GM23338 (cell line): ENCODE measurements at regions not wholly inside any gene's neighbourhood (a gene's known extent, or its start where the extent isn't known, plus 50 kb on each side); places are given as distances from the start of the nearest gene placed in this dataset.

Source experiments
- ATAC-seq: fragments of 200-7000 bp; cut with Tn5 transposase; 3 replicates; pipeline ENCODE4 v1.9.1; 2020
- DNase-seq: peaks from one replicate; pipeline ENCODE4 v3.0.0-alpha.2; 2015; ENCODE audit warnings: low spot score
- H2AFZ ChIP-seq: fragments of 200-600 bp; sonication (generic); 2 replicates; pipeline ENCODE4 v1.8.0; 2016; ENCODE audit warnings: antibody characterized with exemption, mild to moderate bottlenecking, moderate library complexity
- H3F3A ChIP-seq: fragments of 200-600 bp; sonication (generic); replicated peaks from 2 replicates; pipeline ENCODE4 v1.8.0; 2017; ENCODE audit warnings: antibody characterized with exemption, mixed run types, low read depth
- H3K27ac ChIP-seq: fragments of 200-600 bp; sonication (generic); 2 replicates; pipeline ENCODE4 v1.6.1; 2016; ENCODE audit warnings: low read depth
- H3K27me3 ChIP-seq: fragments of 200-600 bp; sonication (generic); 2 replicates; pipeline ENCODE4 v1.8.0; 2016; ENCODE audit warnings: mild to moderate bottlenecking, mixed run types, moderate library complexity; ENCODE audit not compliant: insufficient read depth
- H3K36me3 ChIP-seq: fragments of 200-600 bp; sonication (generic); 2 replicates; pipeline ENCODE4 v1.8.0; 2016; ENCODE audit warnings: mild to moderate bottlenecking; ENCODE audit not compliant: insufficient read depth
- H3K4me1 ChIP-seq: fragments of 200-600 bp; sonication (generic); 2 replicates; pipeline ENCODE4 v1.8.0; 2016; ENCODE audit warnings: mild to moderate bottlenecking, moderate library complexity; ENCODE audit not compliant: insufficient read depth
- H3K4me2 ChIP-seq: fragments of 200-600 bp; sonication (generic); 2 replicates; pipeline ENCODE4 v1.7.1; 2017; ENCODE audit warnings: mixed run types
- H3K4me3 ChIP-seq: fragments of 200-600 bp; sonication (generic); 2 replicates; pipeline ENCODE4 v1.6.1; 2016; ENCODE audit warnings: mixed run types
- H3K79me2 ChIP-seq: fragments of 200-600 bp; sonication (generic); replicated peaks from 2 replicates; pipeline ENCODE4 v1.8.0; 2017; ENCODE audit warnings: mild to moderate bottlenecking; ENCODE audit not compliant: insufficient read depth
- H3K9me2 ChIP-seq: fragments of 200-600 bp; sonication (generic); 2 replicates; pipeline ENCODE4 v1.8.0; 2017; ENCODE audit not compliant: insufficient read depth
- H4K20me1 ChIP-seq: fragments of 200-600 bp; sonication (generic); replicated peaks from 2 replicates; pipeline ENCODE4 v1.8.0; 2017; ENCODE audit warnings: mild to moderate bottlenecking; ENCODE audit not compliant: insufficient read depth
- H3K27ac Mint-ChIP-seq: 2 replicates; pipeline ENCODE4 v1.8.0; 2020; ENCODE audit warnings: inconsistent platforms, mild to moderate bottlenecking, moderate library complexity, mixed read lengths
- H3K27me3 Mint-ChIP-seq: 3 replicates; pipeline ENCODE4 v1.8.0; 2022; ENCODE audit warnings: low read depth, mild to moderate bottlenecking, moderate library complexity, mixed read lengths, inconsistent platforms; ENCODE audit not compliant: insufficient read depth, poor library complexity
- H3K36me3 Mint-ChIP-seq: 3 replicates; pipeline ENCODE4 v1.8.0; 2021; ENCODE audit warnings: low read depth, mild to moderate bottlenecking, inconsistent platforms, moderate library complexity, mixed read lengths
- H3K4me1 Mint-ChIP-seq: 3 replicates; pipeline ENCODE4 v1.8.0; 2020; ENCODE audit warnings: mild to moderate bottlenecking, inconsistent platforms, mixed read lengths
- H3K4me3 Mint-ChIP-seq: 3 replicates; pipeline ENCODE4 v1.8.0; 2021; ENCODE audit warnings: moderate library complexity, mild to moderate bottlenecking, inconsistent platforms, mixed read lengths
- H3K9me3 Mint-ChIP-seq: 3 replicates; pipeline ENCODE4 v1.8.0; 2020; ENCODE audit warnings: moderate library complexity, mild to moderate bottlenecking, inconsistent platforms, mixed read lengths
- CREB1 ChIP-seq: fragments of 250-450 bp; sonication (Bioruptor Pico); IDR thresholded peaks from 2 replicates; pipeline ENCODE4 v1.5.0; 2020; ENCODE audit warnings: low read depth, mild to moderate bottlenecking, moderate library complexity
- CTCF ChIP-seq, 2 experiments: fragments of 200-600 bp in 1 of 2; sonication (generic) in 1 of 2; conservative IDR thresholded peaks; 2 replicates each; pipeline versions ENCODE4 v1.5.1 to v1.6.1; 2016 to 2017; ENCODE audit warnings: antibody characterized with exemption in 2 of 2, low read depth in 2 of 2, mild to moderate bottlenecking in 2 of 2, moderate library complexity in 1 of 2
- ETS1 ChIP-seq: IDR thresholded peaks from 2 replicates; pipeline ENCODE4 v1.6.1; 2016; ENCODE audit warnings: antibody characterized with exemption
- EZH2 ChIP-seq: fragments of 200-600 bp; sonication (generic); IDR thresholded peaks from one replicate; pipeline ENCODE4 v1.8.0; 2017; ENCODE audit warnings: antibody characterized with exemption, mild to moderate bottlenecking, low read depth; ENCODE audit not compliant: unreplicated experiment
- EZH2phosphoT487 ChIP-seq: fragments of 200-600 bp; sonication (generic); IDR thresholded peaks from one replicate; pipeline ENCODE4 v1.8.1; 2018; ENCODE audit warnings: antibody characterized with exemption; ENCODE audit not compliant: unreplicated experiment
- JUNB ChIP-seq: IDR thresholded peaks from one replicate; pipeline ENCODE4 v1.6.1; 2016; ENCODE audit warnings: antibody characterized with exemption; ENCODE audit not compliant: unreplicated experiment
- NANOG ChIP-seq: IDR thresholded peaks from 2 replicates; pipeline ENCODE4 v1.6.1; 2016; ENCODE audit warnings: antibody characterized with exemption, borderline replicate concordance
- POLR2AphosphoS5 ChIP-seq: IDR thresholded peaks from 2 replicates; pipeline ENCODE4 v1.6.1; 2016; ENCODE audit warnings: antibody characterized with exemption, low read depth
- REST ChIP-seq: IDR thresholded peaks from one replicate; pipeline ENCODE4 v1.6.1; 2018; ENCODE audit warnings: antibody characterized with exemption; ENCODE audit not compliant: unreplicated experiment
- STAT1 ChIP-seq: IDR thresholded peaks from one replicate; pipeline ENCODE4 v1.6.1; 2016; ENCODE audit warnings: antibody characterized with exemption; ENCODE audit not compliant: unreplicated experiment
- ZNF114 ChIP-seq: fragments of 250-450 bp; sonication (Bioruptor Pico); IDR thresholded peaks from 2 replicates; pipeline ENCODE4 v1.5.0; 2020; ENCODE audit warnings: mild to moderate bottlenecking, moderate library complexity
- ZNF331 ChIP-seq: fragments of 250-450 bp; sonication (Bioruptor Pico); IDR thresholded peaks from 2 replicates; pipeline ENCODE4 v1.5.0; 2020; ENCODE audit warnings: low read depth, mild to moderate bottlenecking, moderate library complexity
- ZNF462 ChIP-seq: fragments of 250-450 bp; sonication (Bioruptor Pico); IDR thresholded peaks from 2 replicates; pipeline ENCODE4 v1.5.0; 2020; ENCODE audit warnings: mild to moderate bottlenecking, moderate library complexity

GRCh38 chr3:182268711-182269110 lies 524.6 kb upstream of the ATP11B start:
- H3K79me2 ChIP-seq: no peaks in the 10 kb centered on the region
- ATAC-seq: no peak
- Mint-ChIP-seq H3K4me3 (no peak overlapping the region), H3K27ac (no peak overlapping the region), H3K9me3 (no peaks in the 10 kb centered on the region), H3K27me3 (no peaks in the 10 kb centered on the region), H3K36me3 (no peaks in the 10 kb centered on the region), H3K4me1 (no peaks in the 10 kb centered on the region)
- H3F3A ChIP-seq: no peaks in the 10 kb centered on the region
- H2AFZ ChIP-seq: no peak overlapping the region
- H3K4me2 ChIP-seq: no peak overlapping the region
- no peaks in the 10 kb centered on the region for H3K36me3 ChIP-seq
- no peak for DNase-seq
- H3K9me2 ChIP-seq: no peaks in the 10 kb centered on the region
- no peak overlapping the region for H3K27ac ChIP-seq
- no peaks in the 10 kb centered on the region for H4K20me1 ChIP-seq
- H3K4me1 ChIP-seq: no peaks in the 10 kb centered on the region
- H3K27me3 ChIP-seq: no peaks in the 10 kb centered on the region
- TF ChIP-seq STAT1 (no peak), EZH2phosphoT487 (no peak), POLR2AphosphoS5 (no peak), ZNF114 (CRISPR knock-in tag) (no peak), EZH2 (no peak), REST (no peak), CTCF (conservative IDR thresholded peaks at IDR 0.05; ENCODE audit: low read depth in 2 of 2) (no peak), JUNB (no peak), NANOG (no peak), ZNF462 (CRISPR knock-in tag) (no peak), CREB1 (CRISPR knock-in tag) (no peak), ZNF331 (CRISPR knock-in tag) (no peak), ETS1 (no peak)
- H3K4me3 ChIP-seq: no peak overlapping the region
